NCI-H345 treated with DMSO at 0.1 percent for 48 hours (cell line): ENCODE measurements at regions not wholly inside any gene's neighbourhood (a gene's known extent, or its start where the extent isn't known, plus 50 kb on each side); places are given as distances from the start of the nearest gene placed in this dataset.

ENCODE experiments used
- DNase-seq: peaks from one replicate; lab custom pipeline; 2025; ENCODE audit not compliant: unreplicated experiment; lab: John Stamatoyannopoulos, UW

- peak; percentile 69 for DNase-seq
Measured at GRCh38 chrX:20527558-20528011, 260.9 kb upstream of the RPS6KA3 start.

GRCh38 chrX:20527041-20527440, 260.3 kb upstream of the RPS6KA3 start:
- no peak for DNase-seq

- DNase-seq: no peak
Measured at GRCh38 chrX:20523626-20524312, 257.1 kb upstream of the RPS6KA3 start.

GRCh38 chrX:20522420-20522819, 255.7 kb upstream of the RPS6KA3 start:
- no peak for DNase-seq

- DNase-seq: no peak
Measured at GRCh38 chrX:20521222-20521621, 254.5 kb upstream of the RPS6KA3 start.

GRCh38 chrX:20519826-20520225, 253.1 kb upstream of the RPS6KA3 start:
- no peak for DNase-seq

GRCh38 chrX:20519146-20519545, 252.4 kb upstream of the RPS6KA3 start:
- no peak for DNase-seq

- no peak for DNase-seq
Measured at GRCh38 chrX:20517565-20517964, 250.9 kb upstream of the RPS6KA3 start.

- no peak for DNase-seq
Measured at GRCh38 chrX:20515841-20516461, 249.2 kb upstream of the RPS6KA3 start.

GRCh38 chrX:20514358-20514757, 247.6 kb upstream of the RPS6KA3 start:
- DNase-seq: no peak

GRCh38 chrX:20513185-20513584, 246.5 kb upstream of the RPS6KA3 start:
- no peak for DNase-seq

GRCh38 chrX:20511792-20512191, 245.1 kb upstream of the RPS6KA3 start:
- no peak for DNase-seq

GRCh38 chrX:20507901-20508620, 241.4 kb upstream of the RPS6KA3 start:
- DNase-seq: no peak

- no peak for DNase-seq
Measured at GRCh38 chrX:20506739-20507138, 240.0 kb upstream of the RPS6KA3 start.

- DNase-seq: no peak
Measured at GRCh38 chrX:20500949-20501348, 234.2 kb upstream of the RPS6KA3 start.

- no peak for DNase-seq
Measured at GRCh38 chrX:20500171-20500865, 233.6 kb upstream of the RPS6KA3 start.

GRCh38 chrX:20499763-20500162, 233.1 kb upstream of the RPS6KA3 start:
- no peak for DNase-seq

GRCh38 chrX:20498851-20499635, 232.3 kb upstream of the RPS6KA3 start:
- no peak for DNase-seq

- DNase-seq: no peak
Measured at GRCh38 chrX:20495575-20495974, 228.9 kb upstream of the RPS6KA3 start.

GRCh38 chrX:20488473-20488872, 221.8 kb upstream of the RPS6KA3 start:
- no peak for DNase-seq

GRCh38 chrX:20487227-20487626, 220.5 kb upstream of the RPS6KA3 start:
- no peak for DNase-seq
